ENCODE measurements at regions not wholly inside any gene's neighbourhood (a gene's known extent, or its start where the extent isn't known, plus 50 kb on each side); places are given as distances from the start of the nearest gene placed in this dataset.

DNA sequence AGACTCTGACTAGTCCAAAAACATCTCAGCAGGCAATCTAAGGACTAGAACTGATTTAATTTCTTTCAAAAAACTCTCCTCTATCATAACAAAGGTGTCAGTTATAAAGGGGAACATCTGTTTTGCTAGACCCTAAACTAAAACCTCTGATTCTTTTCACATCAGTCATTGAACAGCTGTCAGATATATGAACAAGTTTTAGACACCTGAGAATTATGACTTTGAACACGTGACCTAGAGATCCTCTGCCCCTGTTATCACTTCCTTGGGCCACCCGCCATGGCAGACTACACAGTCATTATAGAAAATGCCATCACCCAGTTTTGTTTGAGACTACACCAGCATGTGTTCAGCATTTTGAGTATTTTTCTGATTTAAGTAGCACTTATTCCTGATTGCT lies 282.3 kb upstream of the TBL1XR1 start:
- TF ChIP-seq, protein P1, sequence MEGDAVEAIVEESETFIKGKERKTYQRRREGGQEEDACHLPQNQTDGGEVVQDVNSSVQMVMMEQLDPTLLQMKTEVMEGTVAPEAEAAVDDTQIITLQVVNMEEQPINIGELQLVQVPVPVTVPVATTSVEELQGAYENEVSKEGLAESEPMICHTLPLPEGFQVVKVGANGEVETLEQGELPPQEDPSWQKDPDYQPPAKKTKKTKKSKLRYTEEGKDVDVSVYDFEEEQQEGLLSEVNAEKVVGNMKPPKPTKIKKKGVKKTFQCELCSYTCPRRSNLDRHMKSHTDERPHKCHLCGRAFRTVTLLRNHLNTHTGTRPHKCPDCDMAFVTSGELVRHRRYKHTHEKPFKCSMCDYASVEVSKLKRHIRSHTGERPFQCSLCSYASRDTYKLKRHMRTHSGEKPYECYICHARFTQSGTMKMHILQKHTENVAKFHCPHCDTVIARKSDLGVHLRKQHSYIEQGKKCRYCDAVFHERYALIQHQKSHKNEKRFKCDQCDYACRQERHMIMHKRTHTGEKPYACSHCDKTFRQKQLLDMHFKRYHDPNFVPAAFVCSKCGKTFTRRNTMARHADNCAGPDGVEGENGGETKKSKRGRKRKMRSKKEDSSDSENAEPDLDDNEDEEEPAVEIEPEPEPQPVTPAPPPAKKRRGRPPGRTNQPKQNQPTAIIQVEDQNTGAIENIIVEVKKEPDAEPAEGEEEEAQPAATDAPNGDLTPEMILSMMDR (IDR thresholded peaks at IDR 0.05): no peak
- TF ChIP-seq, protein P2, sequence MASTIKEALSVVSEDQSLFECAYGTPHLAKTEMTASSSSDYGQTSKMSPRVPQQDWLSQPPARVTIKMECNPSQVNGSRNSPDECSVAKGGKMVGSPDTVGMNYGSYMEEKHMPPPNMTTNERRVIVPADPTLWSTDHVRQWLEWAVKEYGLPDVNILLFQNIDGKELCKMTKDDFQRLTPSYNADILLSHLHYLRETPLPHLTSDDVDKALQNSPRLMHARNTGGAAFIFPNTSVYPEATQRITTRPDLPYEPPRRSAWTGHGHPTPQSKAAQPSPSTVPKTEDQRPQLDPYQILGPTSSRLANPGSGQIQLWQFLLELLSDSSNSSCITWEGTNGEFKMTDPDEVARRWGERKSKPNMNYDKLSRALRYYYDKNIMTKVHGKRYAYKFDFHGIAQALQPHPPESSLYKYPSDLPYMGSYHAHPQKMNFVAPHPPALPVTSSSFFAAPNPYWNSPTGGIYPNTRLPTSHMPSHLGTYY (CRISPR knock-in tag; IDR thresholded peaks at IDR 0.05): no peak
- TF ChIP-seq FOXK1 (CRISPR knock-in tag; IDR thresholded peaks at IDR 0.05) (no peak), MLX (CRISPR knock-in tag; IDR thresholded peaks at IDR 0.05) (no peak), ELF4 (CRISPR knock-in tag; IDR thresholded peaks at IDR 0.05; ENCODE audit: low read depth) (no peak), ZNF232 (CRISPR knock-in tag; IDR thresholded peaks at IDR 0.05) (no peak), CREB1 (CRISPR knock-in tag; IDR thresholded peaks at IDR 0.05) (no peak), ZNF423 (CRISPR knock-in tag; IDR thresholded peaks at IDR 0.05) (no peak), NR1H2 (CRISPR knock-in tag; IDR thresholded peaks at IDR 0.05) (no peak)
- TF ChIP-seq, protein P3, sequence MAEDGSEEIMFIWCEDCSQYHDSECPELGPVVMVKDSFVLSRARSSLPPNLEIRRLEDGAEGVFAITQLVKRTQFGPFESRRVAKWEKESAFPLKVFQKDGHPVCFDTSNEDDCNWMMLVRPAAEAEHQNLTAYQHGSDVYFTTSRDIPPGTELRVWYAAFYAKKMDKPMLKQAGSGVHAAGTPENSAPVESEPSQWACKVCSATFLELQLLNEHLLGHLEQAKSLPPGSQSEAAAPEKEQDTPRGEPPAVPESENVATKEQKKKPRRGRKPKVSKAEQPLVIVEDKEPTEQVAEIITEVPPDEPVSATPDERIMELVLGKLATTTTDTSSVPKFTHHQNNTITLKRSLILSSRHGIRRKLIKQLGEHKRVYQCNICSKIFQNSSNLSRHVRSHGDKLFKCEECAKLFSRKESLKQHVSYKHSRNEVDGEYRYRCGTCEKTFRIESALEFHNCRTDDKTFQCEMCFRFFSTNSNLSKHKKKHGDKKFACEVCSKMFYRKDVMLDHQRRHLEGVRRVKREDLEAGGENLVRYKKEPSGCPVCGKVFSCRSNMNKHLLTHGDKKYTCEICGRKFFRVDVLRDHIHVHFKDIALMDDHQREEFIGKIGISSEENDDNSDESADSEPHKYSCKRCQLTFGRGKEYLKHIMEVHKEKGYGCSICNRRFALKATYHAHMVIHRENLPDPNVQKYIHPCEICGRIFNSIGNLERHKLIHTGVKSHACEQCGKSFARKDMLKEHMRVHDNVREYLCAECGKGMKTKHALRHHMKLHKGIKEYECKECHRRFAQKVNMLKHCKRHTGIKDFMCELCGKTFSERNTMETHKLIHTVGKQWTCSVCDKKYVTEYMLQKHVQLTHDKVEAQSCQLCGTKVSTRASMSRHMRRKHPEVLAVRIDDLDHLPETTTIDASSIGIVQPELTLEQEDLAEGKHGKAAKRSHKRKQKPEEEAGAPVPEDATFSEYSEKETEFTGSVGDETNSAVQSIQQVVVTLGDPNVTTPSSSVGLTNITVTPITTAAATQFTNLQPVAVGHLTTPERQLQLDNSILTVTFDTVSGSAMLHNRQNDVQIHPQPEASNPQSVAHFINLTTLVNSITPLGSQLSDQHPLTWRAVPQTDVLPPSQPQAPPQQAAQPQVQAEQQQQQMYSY (CRISPR knock-in tag; IDR thresholded peaks at IDR 0.05): no peak
